Endothelial cell of umbilical vein (primary cell): ENCODE measurements at regions not wholly inside any gene's neighbourhood (a gene's known extent, or its start where the extent isn't known, plus 50 kb on each side); places are given as distances from the start of the nearest gene placed in this dataset.

Source experiments
- BruUV-seq: library from RNA; stranded (reverse); fragments of 400-500 nt; replicated peaks from 2 replicates; lab custom pipeline; 2021; lab: Mats Ljungman, UMichigan
- CTCF ChIA-PET: fragments of 300-600, 350-600 bp; sonication (Branson Sonifier 250); formaldehyde crosslinking; loops from one replicate; lab custom pipeline; 2021; ENCODE audit warnings: antibody characterized with exemption, inconsistent platforms; lab: Charles Lee
- POLR2A ChIA-PET: fragments of 300-600, 350-600 bp; sonication (Branson Sonifier 250); formaldehyde crosslinking; loops from one replicate; lab custom pipeline; 2021; ENCODE audit warnings: antibody characterized with exemption, inconsistent platforms; lab: Charles Lee
- DNase-seq: peaks from one replicate; pipeline ENCODE4 v3.0.0-alpha.2; 2011; ENCODE audit warnings: low read depth, low spot score
- FAIRE-seq: peaks from 2 replicates; lab custom pipeline; 2011; peaks lifted over from hg19 to GRCh38; lab: Jason Lieb, UNC
- H2AFZ ChIP-seq: 2 replicates; pipeline ENCODE4 v1.6.0; 2012; ENCODE audit warnings: low read depth, low read length, control low read depth, inconsistent platforms
- H3K27ac ChIP-seq: 2 replicates; pipeline ENCODE4 v1.5.1; 2011; ENCODE audit warnings: low read depth, mild to moderate bottlenecking, control low read depth, low read length, moderate library complexity; ENCODE audit not compliant: insufficient read depth
- H3K27me3 ChIP-seq, 2 experiments: 2 replicates each; pipeline versions ENCODE4 v1.6.0 to v1.6.1; 2011; ENCODE audit warnings: low read length in 2 of 2, mixed read lengths in 1 of 2; ENCODE audit not compliant: control insufficient read depth in 2 of 2, insufficient read depth in 2 of 2
- H3K36me3 ChIP-seq, 2 experiments: 2 replicates in 1 of 2; 3 replicates in 1 of 2; pipeline ENCODE4 v1.5.1; 2011; ENCODE audit warnings: low read length in 2 of 2, mild to moderate bottlenecking in 1 of 2, moderate library complexity in 1 of 2; ENCODE audit not compliant: control insufficient read depth in 2 of 2, insufficient read depth in 2 of 2; ENCODE audit errors: extremely low read depth in 1 of 2
- H3K4me1 ChIP-seq: 3 replicates; pipeline ENCODE4 v1.5.1; 2011; ENCODE audit warnings: mild to moderate bottlenecking, low read length; ENCODE audit not compliant: control insufficient read depth, insufficient read depth; ENCODE audit errors: extremely low read depth
- H3K4me2 ChIP-seq: 2 replicates; pipeline ENCODE4 v1.6.1; 2011; ENCODE audit warnings: low read length, control low read depth, mixed read lengths; ENCODE audit not compliant: insufficient read depth
- H3K4me3 ChIP-seq, 3 experiments: fragments of 200-600 bp in 1 of 3; sonication (generic), shearing (Covaris generic) in 1 of 3; replicated peaks in 1 of 3; 2 replicates each; pipeline ENCODE4 v1.5.1; 2011 to 2016; ENCODE audit warnings: control low read depth in 3 of 3, low read length in 3 of 3, mild to moderate bottlenecking in 2 of 3, inconsistent platforms in 1 of 3, low read depth in 1 of 3, moderate library complexity in 1 of 3; ENCODE audit not compliant: insufficient read depth in 1 of 3
- H3K79me2 ChIP-seq: 2 replicates; pipeline ENCODE4 v1.6.0; 2012; ENCODE audit warnings: low read length, inconsistent platforms; ENCODE audit not compliant: control insufficient read depth, insufficient read depth
- H3K9ac ChIP-seq: replicated peaks from 2 replicates; pipeline ENCODE3; 2011; ENCODE audit warnings: low read length, control low read depth; ENCODE audit not compliant: insufficient read depth; ENCODE audit errors: extremely low read depth
- H3K9me1 ChIP-seq: replicated peaks from 3 replicates; pipeline ENCODE4 v1.6.0; 2011; ENCODE audit warnings: mild to moderate bottlenecking, low read length; ENCODE audit not compliant: control insufficient read depth, insufficient read depth; ENCODE audit errors: extremely low read depth
- H3K9me3 ChIP-seq: replicated peaks from 2 replicates; pipeline ENCODE4 v1.5.1; 2012; ENCODE audit warnings: low read length, inconsistent platforms; ENCODE audit not compliant: control insufficient read depth, insufficient read depth
- H4K20me1 ChIP-seq: replicated peaks from 2 replicates; pipeline ENCODE3; 2011; ENCODE audit warnings: mild to moderate bottlenecking, low read length; ENCODE audit not compliant: control insufficient read depth, insufficient read depth; ENCODE audit errors: extremely low read depth
- CTCF ChIP-seq, 2 donors: IDR thresholded peaks; 1 replicate in 1 of 2; 2 replicates in 1 of 2; pipeline ENCODE4 v1.5.1; 2011; ENCODE audit warnings: low read length in 2 of 2, mild to moderate bottlenecking in 2 of 2, moderate library complexity in 2 of 2, control low read depth in 1 of 2, inconsistent platforms in 1 of 2, low read depth in 1 of 2; ENCODE audit not compliant: insufficient read depth in 1 of 2; ENCODE audit errors: extremely low read depth in 1 of 2
- EZH2 ChIP-seq: IDR thresholded peaks from 2 replicates; pipeline ENCODE4 v1.6.1; 2012; ENCODE audit warnings: borderline replicate concordance, low read depth, mild to moderate bottlenecking, moderate library complexity, low read length, inconsistent platforms; ENCODE audit not compliant: severe bottlenecking
- FOS ChIP-seq: IDR thresholded peaks from 2 replicates; pipeline ENCODE4 v1.6.1; 2011; ENCODE audit warnings: mild to moderate bottlenecking, low read length, moderate library complexity, borderline replicate concordance; ENCODE audit not compliant: insufficient read depth
- GATA2 ChIP-seq: IDR thresholded peaks from 2 replicates; pipeline ENCODE4 v1.7.0; 2011; ENCODE audit warnings: low read depth, mild to moderate bottlenecking, moderate library complexity, mixed read lengths, low read length; ENCODE audit not compliant: insufficient read length, insufficient read depth
- JUN ChIP-seq: IDR thresholded peaks from 2 replicates; pipeline ENCODE4 v1.6.1; 2011; ENCODE audit warnings: borderline replicate concordance, low read depth; ENCODE audit not compliant: insufficient read length, insufficient read depth
- MAX ChIP-seq: IDR thresholded peaks from 2 replicates; pipeline ENCODE4 v1.6.1; 2011; ENCODE audit not compliant: insufficient read depth, insufficient read length
- MYC ChIP-seq: IDR thresholded peaks from one replicate; pipeline ENCODE4 v1.6.1; 2011; ENCODE audit warnings: mild to moderate bottlenecking, low read depth, low read length
- POLR2A ChIP-seq: IDR thresholded peaks from 2 replicates; pipeline ENCODE4 v1.6.1; 2012; ENCODE audit warnings: low read depth, mild to moderate bottlenecking, control low read depth, low read length
- POLR2AphosphoS5 ChIP-seq: IDR thresholded peaks from 2 replicates; pipeline ENCODE4 v1.6.1; 2012; ENCODE audit warnings: low read depth, mild to moderate bottlenecking, control low read depth, low read length, moderate library complexity; ENCODE audit not compliant: insufficient read depth
- dilution Hi-C: fragments of 300-500 bp; cut with MboI; formaldehyde crosslinking; loops from one replicate; pipeline ENCODE4 v1.15.0; 2019; ENCODE audit warnings: low sequenced_read_pairs; ENCODE audit not compliant: extremely low pct_ligation_motif_present
- intact Hi-C: fragments of 100-400 bp; cut with micrococcal nuclease; formaldehyde crosslinking; loops from one replicate; pipeline ENCODE4 v1.10.0; 2022

- H3K4me2 ChIP-seq, result no peak overlapping the region
- no peaks in the 10 kb centered on the region for H3K9me1 ChIP-seq
- dilution Hi-C loops, result no loop called here
- H3K4me3 ChIP-seq, result no peak overlapping the region
- H3K9ac ChIP-seq, result no peak overlapping the region
- DNase-seq, result no peak
- H3K36me3 ChIP-seq, result no peaks in the 10 kb centered on the region
- ChIA-PET CTCF (no interaction called here), POLR2A (no interaction called here)
- no peaks in the 10 kb centered on the region for H4K20me1 ChIP-seq
- H3K9me3 ChIP-seq, result no peaks in the 10 kb centered on the region
- H2AFZ ChIP-seq, result no peak overlapping the region
- H3K4me1 ChIP-seq, result no peaks in the 10 kb centered on the region
- no peak for FAIRE-seq
- no peaks in the 10 kb centered on the region for H3K27me3 ChIP-seq
- H3K79me2 ChIP-seq, result no peaks in the 10 kb centered on the region
- BruUV-seq, result no TSS peak
- no peak for TF ChIP-seq JUN
- no peak for TF ChIP-seq EZH2
- TF ChIP-seq MYC, result no peak
- TF ChIP-seq MAX, result no peak
- no peak for TF ChIP-seq POLR2A
- no peak for TF ChIP-seq GATA2
- TF ChIP-seq POLR2AphosphoS5, result no peak
- no peak for TF ChIP-seq FOS
- no peak for TF ChIP-seq CTCF (IDR thresholded peaks at IDR 0.05; ENCODE audit: extremely low read depth in 1 of 2, insufficient read depth in 1 of 2, low read depth in 1 of 2, low read length in 2 of 2)
- H3K27ac ChIP-seq, result no peak overlapping the region
- intact Hi-C loops, result no loop called here
Measured at GRCh38 chr6:168194732-168195567, 115.9 kb upstream of the FRMD1 start.
